GM06990 (cell line): ENCODE measurements at regions not wholly inside any gene's neighbourhood (a gene's known extent, or its start where the extent isn't known, plus 50 kb on each side); places are given as distances from the start of the nearest gene placed in this dataset.

ENCODE experiments used
- DNase-seq: peaks from one replicate; pipeline ENCODE4 v3.0.0-alpha.2; 2011; ENCODE audit not compliant: insufficient read length; ENCODE audit errors: extremely low read depth
- H3K27me3 ChIP-seq: replicated peaks from 2 replicates; pipeline ENCODE4 v1.6.0; 2011; ENCODE audit warnings: low read length; ENCODE audit not compliant: control insufficient read depth, insufficient read depth
- H3K36me3 ChIP-seq: 2 replicates; pipeline ENCODE4 v1.5.1; 2011; ENCODE audit warnings: low read length; ENCODE audit not compliant: control insufficient read depth, insufficient read depth
- H3K4me3 ChIP-seq: replicated peaks from 2 replicates; pipeline ENCODE4 v1.5.1; 2011; ENCODE audit warnings: low read depth, mild to moderate bottlenecking, control low read depth, low read length
- CTCF ChIP-seq: IDR thresholded peaks from 2 replicates; pipeline ENCODE4 v1.5.1; 2011; ENCODE audit warnings: low read length, control low read depth, mild to moderate bottlenecking, inconsistent platforms; ENCODE audit not compliant: insufficient read depth, poor library complexity, severe bottlenecking

DNA sequence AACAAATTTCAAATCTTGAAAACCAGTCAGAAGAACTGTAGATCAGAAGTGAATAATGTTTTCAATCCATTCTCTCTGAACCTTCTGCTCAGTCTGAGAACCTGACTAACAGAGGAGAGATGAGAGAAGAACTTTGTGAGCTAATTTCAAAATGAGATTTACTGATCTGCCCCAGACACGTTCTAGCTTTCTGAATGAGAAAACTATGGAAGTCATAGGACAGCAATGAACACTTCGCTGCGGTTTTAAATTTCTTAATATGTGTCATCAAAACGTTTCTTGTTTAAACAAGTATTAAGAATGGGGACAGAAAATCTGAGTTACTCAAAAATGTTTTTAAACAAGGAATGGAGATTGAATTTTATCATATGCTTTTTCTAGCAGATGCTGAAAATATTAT, 66.6 kb upstream of the FAR2 start:
- no peak overlapping the region for H3K4me3 ChIP-seq
- H3K27me3 ChIP-seq = no peaks in the 10 kb centered on the region
- H3K36me3 ChIP-seq = no peaks in the 10 kb centered on the region
- no peak for DNase-seq
- no peak for TF ChIP-seq CTCF

GRCh38 chr12:29086325-29087271, 62.5 kb upstream of the FAR2 start:
- DNase-seq = no peak
- Histone ChIP-seq H3K27me3 (no peaks in the 10 kb centered on the region), H3K36me3 (no peaks in the 10 kb centered on the region), H3K4me3 (no peak overlapping the region)
- no peak for TF ChIP-seq CTCF

DNA sequence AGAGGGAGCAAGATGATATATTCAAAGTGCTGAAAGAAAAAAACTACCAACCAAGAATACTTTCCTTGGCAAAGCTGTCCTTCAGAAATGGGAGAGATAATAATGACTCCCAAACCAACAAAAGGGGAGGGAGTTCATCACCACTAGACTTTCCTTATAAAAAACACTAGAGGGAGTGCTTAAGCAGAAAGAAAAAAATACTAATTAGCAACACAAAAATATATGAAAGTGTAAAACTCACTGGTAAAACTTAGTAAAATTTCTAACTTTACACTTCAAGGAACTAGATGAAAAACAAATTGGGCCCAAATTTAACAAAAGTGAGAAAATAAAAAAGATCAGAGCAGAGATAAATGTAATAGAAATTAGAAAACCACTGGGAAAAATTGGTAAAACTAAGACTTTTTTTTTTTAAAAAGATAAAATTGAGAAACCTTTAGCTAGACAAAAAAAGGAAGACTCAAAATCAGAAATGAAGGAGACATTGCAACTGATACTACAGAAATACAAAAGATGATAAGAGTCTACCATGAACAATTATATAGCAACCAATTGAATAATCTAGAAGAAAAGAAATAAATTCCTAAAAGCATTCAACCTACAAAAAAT, 60.4 kb upstream of the FAR2 start:
- peak; percentile 27 for TF ChIP-seq CTCF
- Histone ChIP-seq H3K4me3 (no peak overlapping the region), H3K27me3 (no peaks in the 10 kb centered on the region), H3K36me3 (no peaks in the 10 kb centered on the region)
- DNase-seq = no peak
